LNCAP (cell line): ENCODE measurements at regions not wholly inside any gene's neighbourhood (a gene's known extent, or its start where the extent isn't known, plus 50 kb on each side); places are given as distances from the start of the nearest gene placed in this dataset.

ENCODE experiments used
- CTCF ChIP-seq: fragments of 450-650 bp; IDR thresholded peaks from 2 replicates; pipeline ENCODE4 v1.5.1; 2017; ENCODE audit warnings: mild to moderate bottlenecking

DNA sequence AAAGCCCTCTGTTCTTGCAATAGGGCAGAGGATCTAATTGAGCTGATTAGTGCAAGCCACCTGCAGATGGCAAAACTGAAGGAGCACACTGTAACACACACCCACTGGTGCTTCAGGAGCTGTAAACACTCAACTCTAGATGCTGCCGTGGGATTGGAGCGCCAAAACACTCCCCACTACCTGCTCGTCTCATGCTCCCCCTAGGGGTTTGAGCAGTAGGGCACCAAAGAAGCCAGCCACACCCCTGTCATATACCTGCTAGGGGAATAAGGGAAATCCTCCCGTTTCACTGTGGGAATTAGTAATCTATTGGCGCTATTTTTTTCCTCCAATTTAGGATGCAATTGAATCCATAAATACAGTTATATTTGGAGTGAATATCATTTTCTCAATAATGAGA lies 360.2 kb downstream of the GLUD2 start:
- TF ChIP-seq CTCF = no peak

GRCh38 chrX:121433289-121433688 lies 385.9 kb downstream of the GLUD2 start:
- TF ChIP-seq CTCF = no peak

DNA sequence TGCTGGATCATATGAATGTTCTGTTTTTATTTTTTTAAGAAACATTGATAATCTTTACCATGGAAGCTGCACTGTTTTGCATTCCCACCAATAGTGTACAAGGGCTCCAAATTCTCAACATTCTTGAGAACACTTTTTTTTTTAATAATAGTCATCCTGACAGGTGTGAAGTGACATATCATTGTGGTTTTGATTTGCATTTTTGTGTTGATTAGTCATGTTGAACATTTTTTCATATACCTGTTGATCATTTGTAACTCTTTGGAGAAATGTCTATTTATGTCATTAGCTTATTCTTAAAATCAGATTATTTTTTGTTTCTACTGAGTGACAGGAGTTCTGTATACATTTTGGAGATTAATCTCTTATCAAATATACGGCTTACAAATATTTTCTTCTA lies 408.5 kb downstream of the GLUD2 start:
- TF ChIP-seq CTCF = no peak

DNA sequence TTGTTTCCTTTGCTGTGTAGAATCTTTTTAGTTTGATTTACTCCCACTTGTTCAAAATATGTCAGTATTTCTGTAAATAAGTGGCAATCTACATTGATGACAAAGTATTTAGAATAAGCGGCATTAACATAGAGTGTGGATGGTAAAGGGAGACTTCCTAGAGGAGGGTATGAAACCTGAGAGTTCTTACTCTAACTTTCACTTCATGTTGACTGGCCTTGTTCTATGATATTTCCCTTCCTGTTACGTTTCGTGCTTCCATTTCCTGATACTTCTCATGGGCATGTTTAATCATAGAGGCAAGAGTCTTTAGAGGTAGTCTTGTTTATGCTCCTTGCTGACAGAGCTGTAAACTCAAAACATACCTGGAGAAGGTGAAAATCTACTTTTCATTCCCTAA lies 408.9 kb downstream of the GLUD2 start:
- TF ChIP-seq CTCF = no peak

- TF ChIP-seq CTCF = no peak
Measured at GRCh38 chrX:121457096-121457495, 409.7 kb downstream of the GLUD2 start.

DNA sequence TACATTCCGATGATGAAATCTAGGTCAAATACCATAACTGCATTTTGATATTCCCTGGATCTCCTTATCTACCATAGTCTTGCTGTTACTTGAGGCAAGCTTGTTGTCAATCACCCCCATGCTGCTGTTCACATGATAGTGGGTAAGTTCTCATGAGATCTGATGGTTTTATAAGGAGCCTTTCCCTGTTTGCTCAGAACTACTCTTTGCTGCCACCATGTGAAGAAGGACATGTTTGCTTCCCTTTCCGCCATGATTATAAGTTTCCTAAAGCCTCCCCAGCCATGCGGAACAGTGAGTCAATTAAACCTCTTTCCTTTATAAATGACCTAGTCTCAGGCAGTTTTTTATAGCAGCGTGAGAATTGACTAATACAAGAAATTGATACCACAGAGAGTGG lies 432.0 kb downstream of the GLUD2 start:
- TF ChIP-seq CTCF = peak; percentile 9; the same call in 1 of the 2 replicates

DNA sequence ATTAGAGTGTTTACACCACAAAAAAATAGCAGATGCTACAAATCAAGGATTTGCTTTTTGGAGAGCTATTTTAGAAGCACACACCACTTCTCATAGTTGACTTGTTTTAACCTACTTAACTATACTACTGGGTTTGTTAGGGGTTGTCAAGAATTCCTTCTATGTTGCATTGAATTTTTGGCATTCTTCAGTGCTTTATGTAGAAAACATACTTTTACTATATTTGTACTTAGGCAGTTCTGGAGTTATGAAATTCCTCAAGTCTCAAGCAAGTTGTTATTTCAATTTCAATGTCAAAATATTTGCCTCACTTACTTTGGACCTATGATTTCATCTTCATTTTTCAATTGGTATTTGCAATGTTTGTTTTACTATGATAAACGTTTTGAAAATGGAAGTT lies 449.6 kb downstream of the GLUD2 start:
- no peak for TF ChIP-seq CTCF

DNA sequence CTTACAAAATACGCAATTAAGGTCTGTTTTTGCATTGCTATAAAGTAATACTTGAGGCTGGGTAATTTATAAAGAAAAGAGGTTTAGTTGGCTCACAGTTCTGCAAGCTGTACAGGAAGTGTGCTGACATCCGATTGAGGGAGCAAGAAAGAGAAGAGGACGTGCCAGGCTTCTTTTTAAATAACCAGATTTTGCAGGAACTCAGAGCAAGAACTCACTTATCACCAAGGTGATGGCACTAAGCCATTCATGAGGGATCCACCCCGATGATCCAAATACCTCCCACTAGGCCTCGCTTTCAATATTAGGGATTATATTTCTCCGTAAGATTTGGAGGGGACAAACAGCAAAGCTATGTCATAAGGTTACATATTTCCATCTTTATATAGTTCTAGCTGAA lies 456.7 kb downstream of the GLUD2 start:
- no peak for TF ChIP-seq CTCF
